SK-N-SH (cell line): ENCODE measurements at regions not wholly inside any gene's neighbourhood (a gene's known extent, or its start where the extent isn't known, plus 50 kb on each side); places are given as distances from the start of the nearest gene placed in this dataset.

Source experiments
- CTCF ChIA-PET: fragments of 300-600, 350-600 bp; formaldehyde crosslinking; extraction: SDS; loops from one replicate; lab custom pipeline; 2021; lab: Yijun Ruan, JAX
- POLR2A ChIA-PET: fragments of 350-600 bp; sonication (Branson Sonifier 250); formaldehyde crosslinking; extraction: SDS; loops from one replicate; lab custom pipeline; 2020; ENCODE audit warnings: antibody characterized with exemption, inconsistent platforms; lab: Yijun Ruan, JAX
- DNase-seq: peaks from one replicate; pipeline ENCODE4 v3.0.0; 2012
- H2AFZ ChIP-seq: fragments of 200-600 bp; sonication (generic); 2 replicates; pipeline ENCODE4 v1.8.1; 2016; ENCODE audit warnings: antibody characterized with exemption, mild to moderate bottlenecking, low read depth
- H3F3A ChIP-seq: fragments of 200-600 bp; sonication (generic); replicated peaks from 2 replicates; pipeline ENCODE3; 2016; ENCODE audit warnings: antibody characterized with exemption, mild to moderate bottlenecking; ENCODE audit not compliant: insufficient read depth
- H3K27ac ChIP-seq, 2 experiments: fragments of 200-500 bp in 1 of 2; fragments of 200-600 bp in 1 of 2; sonication (Bioruptor generic) in 1 of 2; sonication (generic), shearing (Covaris generic) in 1 of 2; 2 replicates each; pipeline versions ENCODE4 v1.5.1 to v1.6.1; 2014 to 2016; ENCODE audit warnings: low read depth in 2 of 2, inconsistent platforms in 1 of 2, low read length in 1 of 2, mild to moderate bottlenecking in 1 of 2, mixed read lengths in 1 of 2
- H3K27me3 ChIP-seq: fragments of 200-600 bp; sonication (generic), shearing (Covaris generic); 2 replicates; pipeline ENCODE4 v1.6.1; 2016; ENCODE audit warnings: mixed run types; ENCODE audit not compliant: insufficient read depth
- H3K36me3 ChIP-seq, 2 experiments: fragments of 200-500 bp in 1 of 2; fragments of 200-600 bp in 1 of 2; sonication (Bioruptor generic) in 1 of 2; sonication (generic) in 1 of 2; replicated peaks in 1 of 2; 2 replicates each; pipeline versions ENCODE3 to v1.5.1; 2014 to 2016; ENCODE audit warnings: low read length in 1 of 2, mild to moderate bottlenecking in 1 of 2; ENCODE audit not compliant: insufficient read depth in 2 of 2, control insufficient read depth in 1 of 2
- H3K4me1 ChIP-seq, 2 experiments: fragments of 200-500 bp in 1 of 2; fragments of 200-600 bp in 1 of 2; sonication (Bioruptor generic) in 1 of 2; sonication (generic), shearing (Covaris generic) in 1 of 2; 2 replicates each; pipeline versions ENCODE4 v1.5.1 to v1.6.1; 2014 to 2016; ENCODE audit warnings: low read depth in 1 of 2, low read length in 1 of 2, mixed run types in 1 of 2; ENCODE audit not compliant: insufficient read depth in 2 of 2, control insufficient read depth in 1 of 2
- H3K4me2 ChIP-seq: fragments of 200-600 bp; sonication (generic), shearing (Covaris generic); 2 replicates; pipeline ENCODE4 v1.6.1; 2017; ENCODE audit warnings: mixed run types
- H3K4me3 ChIP-seq, 2 experiments: fragments of 200-500 bp in 1 of 2; fragments of 200-600 bp in 1 of 2; sonication (Bioruptor generic) in 1 of 2; sonication (generic), shearing (Covaris generic) in 1 of 2; 2 replicates each; pipeline versions ENCODE4 v1.5.1 to v1.8.1; 2014 to 2016; ENCODE audit warnings: low read depth in 2 of 2, inconsistent platforms in 1 of 2, low read length in 1 of 2, mild to moderate bottlenecking in 1 of 2, mixed read lengths in 1 of 2, moderate library complexity in 1 of 2
- H3K79me2 ChIP-seq: fragments of 200-600 bp; sonication (generic); 2 replicates; pipeline ENCODE4 v1.8.1; 2017; ENCODE audit warnings: mild to moderate bottlenecking; ENCODE audit not compliant: insufficient read depth
- H3K9ac ChIP-seq: fragments of 200-600 bp; sonication (generic); 2 replicates; pipeline ENCODE4 v1.6.1; 2017; ENCODE audit warnings: mixed run types
- H3K9me2 ChIP-seq: fragments of 200-600 bp; sonication (generic); 2 replicates; pipeline ENCODE4 v1.6.1; 2017; ENCODE audit warnings: mixed run types
- H3K9me3 ChIP-seq: fragments of 200-600 bp; sonication (generic); 2 replicates; pipeline ENCODE4 v1.6.1; 2017; ENCODE audit warnings: mixed run types, mild to moderate bottlenecking, moderate library complexity
- H4K20me1 ChIP-seq: fragments of 200-600 bp; sonication (generic); 2 replicates; pipeline ENCODE4 v1.6.1; 2017; ENCODE audit warnings: mild to moderate bottlenecking, mixed run types; ENCODE audit not compliant: insufficient read depth
- CHD2 ChIP-seq: fragments of 150-350 bp; IDR thresholded peaks from 2 replicates; pipeline ENCODE4 v1.6.1; 2018; ENCODE audit warnings: low read length; ENCODE audit not compliant: partially characterized antibody
- ELF1 ChIP-seq: IDR thresholded peaks from 2 replicates; pipeline ENCODE4 v1.4.0; 2012
- EP300 ChIP-seq, 2 experiments: IDR thresholded peaks; 2 replicates each; pipeline versions ENCODE4 v1.4.0 to v1.6.1; 2012; ENCODE audit warnings: borderline replicate concordance in 1 of 2, low read depth in 1 of 2, low read length in 1 of 2
- FOSL2 ChIP-seq: IDR thresholded peaks from 2 replicates; pipeline ENCODE4 v1.4.0; 2012; ENCODE audit warnings: low read depth, mild to moderate bottlenecking, moderate library complexity, borderline replicate concordance
- MXI1 ChIP-seq: IDR thresholded peaks from 2 replicates; pipeline ENCODE4 v1.6.1; 2012; ENCODE audit warnings: mild to moderate bottlenecking, low read depth, low read length, improper control_type of control experiment
- NFIC ChIP-seq: IDR thresholded peaks from 2 replicates; pipeline ENCODE4 v1.4.0; 2012; ENCODE audit warnings: borderline replicate concordance
- NRF1 ChIP-seq: IDR thresholded peaks from 2 replicates; pipeline ENCODE4 v1.6.1; 2012; ENCODE audit warnings: low read depth, mild to moderate bottlenecking, low read length
- POLR2AphosphoS5 ChIP-seq: IDR thresholded peaks from 2 replicates; pipeline ENCODE4 v1.6.1; 2012; ENCODE audit warnings: low read depth, low read length
- SIN3A ChIP-seq: IDR thresholded peaks from 2 replicates; pipeline ENCODE4 v1.6.1; 2012; ENCODE audit warnings: low read depth, mild to moderate bottlenecking, low read length, moderate library complexity, borderline replicate concordance
- SMC3 ChIP-seq: IDR thresholded peaks from 2 replicates; pipeline ENCODE4 v1.6.1; 2012; ENCODE audit warnings: low read depth, low read length, improper control_type of control experiment
- TCF12 ChIP-seq: IDR thresholded peaks from 2 replicates; pipeline ENCODE4 v1.4.0; 2012
- YY1 ChIP-seq: IDR thresholded peaks from 2 replicates; pipeline ENCODE4 v1.4.0; 2012; ENCODE audit warnings: low read depth, mild to moderate bottlenecking
- WGBS: methylation state at CpG from one replicate; pipeline ENCODE4 v1.1.6; 2017; ENCODE audit warnings: low lambda C conversion rate; 5-methylcytosine and 5-hydroxymethylcytosine counted together
- TF ChIP-seq, protein P1 (sequence below): IDR thresholded peaks from 2 replicates; pipeline ENCODE4 v1.4.0; 2012; ENCODE audit warnings: low read depth, borderline replicate concordance
- TF ChIP-seq, protein P2 (sequence below): IDR thresholded peaks from 2 replicates; pipeline ENCODE4 v1.4.0; 2012; ENCODE audit warnings: low read depth
- TF ChIP-seq, protein P3 (sequence below): fragments of 150-350 bp; IDR thresholded peaks from 2 replicates; pipeline ENCODE4 v1.6.1; 2017; ENCODE audit warnings: antibody characterized with exemption, low read length, low read depth, borderline replicate concordance

DNA sequence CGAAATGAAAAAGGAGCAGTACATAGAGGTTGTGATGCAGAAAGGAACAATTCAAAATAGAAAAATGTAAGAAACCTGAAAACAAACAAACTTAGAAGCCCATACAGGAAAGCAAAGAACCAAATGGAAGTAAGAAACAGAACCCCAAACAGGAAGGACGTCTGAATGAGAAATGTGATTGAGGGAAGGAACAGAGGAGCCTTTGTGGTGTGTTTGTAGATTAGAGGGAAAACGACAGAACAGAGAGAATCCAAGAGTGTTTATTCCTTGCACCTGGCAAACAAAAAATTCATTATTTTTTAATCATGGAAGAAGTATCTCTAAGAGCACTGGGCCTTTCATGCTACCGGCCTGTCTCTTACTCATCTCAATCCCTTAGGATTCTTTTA is 67.8 kb upstream of the ZSWIM6 start:
- 73% methylated on average over 4 of the region's 4 CpGs for WGBS
- Histone ChIP-seq H2AFZ (no peak overlapping the region), H3K79me2 (no peaks in the 10 kb centered on the region), H3F3A (no peaks in the 10 kb centered on the region), H3K4me3 (no peak overlapping the region), H3K4me1 (no peaks in the 10 kb centered on the region), H3K27ac (no peak overlapping the region), H3K9me3 (no peaks in the 10 kb centered on the region), H4K20me1 (no peaks in the 10 kb centered on the region), H3K4me2 (no peak overlapping the region), H3K9ac (no peak overlapping the region), H3K9me2 (no peaks in the 10 kb centered on the region), H3K27me3 (no peaks in the 10 kb centered on the region), H3K36me3 (no peaks in the 10 kb centered on the region)
- no peak for DNase-seq
- ChIA-PET CTCF (interaction anchor here (1.2 kb wide), 1 partner anchor 12 kb away, joined by 3 read pairs; no protein-coding TSS in a partner anchor), POLR2A (no interaction called here)
- TF ChIP-seq, protein P1, sequence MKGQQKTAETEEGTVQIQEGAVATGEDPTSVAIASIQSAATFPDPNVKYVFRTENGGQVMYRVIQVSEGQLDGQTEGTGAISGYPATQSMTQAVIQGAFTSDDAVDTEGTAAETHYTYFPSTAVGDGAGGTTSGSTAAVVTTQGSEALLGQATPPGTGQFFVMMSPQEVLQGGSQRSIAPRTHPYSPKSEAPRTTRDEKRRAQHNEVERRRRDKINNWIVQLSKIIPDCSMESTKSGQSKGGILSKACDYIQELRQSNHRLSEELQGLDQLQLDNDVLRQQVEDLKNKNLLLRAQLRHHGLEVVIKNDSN = no peak
- TF ChIP-seq, protein P2, sequence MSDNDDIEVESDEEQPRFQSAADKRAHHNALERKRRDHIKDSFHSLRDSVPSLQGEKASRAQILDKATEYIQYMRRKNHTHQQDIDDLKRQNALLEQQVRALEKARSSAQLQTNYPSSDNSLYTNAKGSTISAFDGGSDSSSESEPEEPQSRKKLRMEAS = no peak

DNA sequence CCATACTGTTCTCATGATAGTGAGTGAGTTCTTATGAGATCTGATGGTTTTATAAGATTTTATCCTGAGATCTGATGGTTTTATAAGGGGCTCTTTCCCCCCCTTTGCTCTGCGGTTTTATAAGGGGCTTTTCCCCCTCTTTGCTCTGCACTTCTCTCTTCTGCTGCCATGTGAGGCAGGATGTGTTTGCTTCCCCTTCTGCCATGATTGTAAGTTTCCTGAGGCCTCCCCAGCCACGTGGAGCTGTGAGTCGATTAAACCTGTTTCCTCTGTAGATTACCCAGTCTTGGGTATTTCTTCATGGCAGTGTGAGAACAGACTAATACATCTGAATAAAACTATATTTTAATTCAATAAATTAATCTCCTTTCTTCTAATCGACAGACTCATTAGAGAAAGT is 64.9 kb upstream of the ZSWIM6 start:
- H3K27ac ChIP-seq = no peak overlapping the region
- CTCF ChIA-PET = no interaction called here
- no peaks in the 10 kb centered on the region for H3K79me2 ChIP-seq
- no peaks in the 10 kb centered on the region for H3K9me2 ChIP-seq
- no peak overlapping the region for H3K4me2 ChIP-seq
- DNase-seq = no peak
- no peak overlapping the region for H3K4me3 ChIP-seq
- no peaks in the 10 kb centered on the region for H3K9me3 ChIP-seq
- H3F3A ChIP-seq = no peaks in the 10 kb centered on the region
- H2AFZ ChIP-seq = no peak overlapping the region
- WGBS = 64% methylated on average over 4 of the region's 4 CpGs
- H4K20me1 ChIP-seq = no peaks in the 10 kb centered on the region
- TF ChIP-seq, protein P3, sequence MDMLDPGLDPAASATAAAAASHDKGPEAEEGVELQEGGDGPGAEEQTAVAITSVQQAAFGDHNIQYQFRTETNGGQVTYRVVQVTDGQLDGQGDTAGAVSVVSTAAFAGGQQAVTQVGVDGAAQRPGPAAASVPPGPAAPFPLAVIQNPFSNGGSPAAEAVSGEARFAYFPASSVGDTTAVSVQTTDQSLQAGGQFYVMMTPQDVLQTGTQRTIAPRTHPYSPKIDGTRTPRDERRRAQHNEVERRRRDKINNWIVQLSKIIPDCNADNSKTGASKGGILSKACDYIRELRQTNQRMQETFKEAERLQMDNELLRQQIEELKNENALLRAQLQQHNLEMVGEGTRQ = no peak
- TF ChIP-seq SMC3 (no peak), EP300 (IDR thresholded peaks at IDR 0.05; ENCODE audit: borderline replicate concordance in 1 of 2, low read depth in 1 of 2, low read length in 1 of 2) (no peak), TCF12 (no peak), FOSL2 (no peak)
- TF ChIP-seq, all 33 proteins: peak for 0
- Histone ChIP-seq H3K27me3 (no peaks in the 10 kb centered on the region), H3K4me1 (no peaks in the 10 kb centered on the region), H3K9ac (no peak overlapping the region), H3K36me3 (no peaks in the 10 kb centered on the region)
- POLR2A ChIA-PET = no interaction called here

DNA sequence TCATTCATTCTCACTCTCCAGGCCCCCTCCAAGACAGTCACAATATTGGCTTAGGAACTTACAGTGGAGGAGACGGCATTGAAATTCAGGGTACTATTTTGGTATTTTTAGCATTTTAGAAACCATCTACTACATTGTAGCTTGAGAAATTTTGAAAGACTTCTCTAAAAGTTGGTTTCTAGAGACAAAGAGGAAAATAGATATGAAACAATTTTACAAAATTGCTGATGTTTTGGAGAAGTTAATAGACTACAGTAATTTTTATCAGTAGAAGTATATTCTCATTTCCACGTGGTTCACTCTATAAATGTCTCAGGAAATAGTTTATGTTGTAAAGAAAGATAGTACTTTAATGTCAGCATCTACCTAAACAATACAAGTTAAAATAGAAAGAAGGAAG is 63.2 kb upstream of the ZSWIM6 start:
- WGBS = 81% methylated on average over 2 of the region's 2 CpGs
- CTCF ChIA-PET = interaction anchor here (1.3 kb wide), 1 partner anchor 10 kb away, joined by 5 read pairs; no protein-coding TSS in a partner anchor

More for the DNA sequence above, 63.2 kb upstream of the ZSWIM6 start:
- no peaks in the 10 kb centered on the region for H3K4me1 ChIP-seq
- no peak overlapping the region for H3K9ac ChIP-seq
- H3K79me2 ChIP-seq = no peaks in the 10 kb centered on the region
- H3K9me3 ChIP-seq = no peaks in the 10 kb centered on the region
- no peak overlapping the region for H3K4me3 ChIP-seq
- no peak overlapping the region for H3K27ac ChIP-seq
- TF ChIP-seq MXI1 (no peak), CHD2 (no peak), POLR2AphosphoS5 (no peak), YY1 (no peak), ELF1 (no peak), NRF1 (no peak), SIN3A (no peak), NFIC (no peak)
- TF ChIP-seq, protein P3 = no peak
- H3K27me3 ChIP-seq = no peaks in the 10 kb centered on the region
- POLR2A ChIA-PET = no interaction called here
- no peaks in the 10 kb centered on the region for H4K20me1 ChIP-seq
- H3F3A ChIP-seq = no peaks in the 10 kb centered on the region
- no peaks in the 10 kb centered on the region for H3K36me3 ChIP-seq
- no peak for DNase-seq
- H3K9me2 ChIP-seq = no peaks in the 10 kb centered on the region
- no peak overlapping the region for H3K4me2 ChIP-seq
- H2AFZ ChIP-seq = no peak overlapping the region
